Glutamatergic neuron (in vitro differentiated cells): ENCODE measurements at regions not wholly inside any gene's neighbourhood (a gene's known extent, or its start where the extent isn't known, plus 50 kb on each side); places are given as distances from the start of the nearest gene placed in this dataset.
"Not testable (repeated sequence)": the region's sequence is repeated elsewhere in the genome, so short reads cannot be mapped to it uniquely, and the experiment has no call there.

Source experiments
- DNase-seq: peaks from one replicate; pipeline ENCODE4 v3.0.0; 2022
- H3K27ac Mint-ChIP-seq: one replicate; pipeline ENCODE4 v1.8.0; 2020; ENCODE audit warnings: mild to moderate bottlenecking, mixed read lengths, inconsistent platforms; ENCODE audit not compliant: unreplicated experiment
- H3K27me3 Mint-ChIP-seq: one replicate; pipeline ENCODE4 v1.8.0; 2020; ENCODE audit warnings: mild to moderate bottlenecking, moderate library complexity, mixed read lengths, inconsistent platforms; ENCODE audit not compliant: unreplicated experiment
- H3K36me3 Mint-ChIP-seq: one replicate; pipeline ENCODE4 v1.8.0; 2020; ENCODE audit warnings: mild to moderate bottlenecking, mixed read lengths, inconsistent platforms; ENCODE audit not compliant: unreplicated experiment
- H3K4me1 Mint-ChIP-seq: one replicate; pipeline ENCODE4 v1.8.0; 2020; ENCODE audit warnings: mild to moderate bottlenecking, low read depth, mixed read lengths, inconsistent platforms; ENCODE audit not compliant: unreplicated experiment
- H3K4me3 Mint-ChIP-seq: one replicate; pipeline ENCODE4 v1.8.0; 2020; ENCODE audit warnings: mild to moderate bottlenecking, mixed read lengths, inconsistent platforms; ENCODE audit not compliant: unreplicated experiment
- H3K9me3 Mint-ChIP-seq: one replicate; pipeline ENCODE4 v1.8.0; 2020; ENCODE audit warnings: mild to moderate bottlenecking, moderate library complexity, mixed read lengths, inconsistent platforms; ENCODE audit not compliant: unreplicated experiment
- TF ChIP-seq, protein P1 (sequence below): fragments of 200-600 bp; sonication (generic); IDR thresholded peaks from one replicate; pipeline ENCODE4 v1.5.0; 2021; ENCODE audit not compliant: partially characterized antibody, unreplicated experiment

DNA sequence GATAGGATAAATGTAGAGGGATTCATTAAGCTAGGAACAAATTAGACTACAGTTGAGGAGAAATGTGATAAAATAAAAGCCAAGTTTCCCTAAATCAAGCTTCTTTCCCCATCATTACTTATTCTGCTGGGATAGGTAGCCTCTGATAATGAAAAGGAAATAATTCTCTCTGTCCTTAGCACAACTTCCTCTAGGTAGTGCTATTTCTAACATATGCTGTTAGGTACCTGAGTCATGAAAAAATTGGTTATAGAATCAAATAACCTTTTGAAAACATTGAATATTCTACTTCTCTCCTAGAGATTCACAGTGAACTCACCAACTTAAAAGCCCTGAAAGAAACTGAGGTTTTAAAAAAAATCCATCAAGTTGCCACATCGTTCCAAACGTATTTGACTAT, 1793.1 kb downstream of the EFNA5 start:
- Mint-ChIP-seq H3K27ac (no peak overlapping the region), H3K4me3 (no peak overlapping the region), H3K4me1 (peaks cover 2% of the 10 kb centered on the region), H3K36me3 (no peaks in the 10 kb centered on the region), H3K27me3 (no peaks in the 10 kb centered on the region), H3K9me3 (peaks cover 2% of the 10 kb centered on the region)
- TF ChIP-seq, protein P1, sequence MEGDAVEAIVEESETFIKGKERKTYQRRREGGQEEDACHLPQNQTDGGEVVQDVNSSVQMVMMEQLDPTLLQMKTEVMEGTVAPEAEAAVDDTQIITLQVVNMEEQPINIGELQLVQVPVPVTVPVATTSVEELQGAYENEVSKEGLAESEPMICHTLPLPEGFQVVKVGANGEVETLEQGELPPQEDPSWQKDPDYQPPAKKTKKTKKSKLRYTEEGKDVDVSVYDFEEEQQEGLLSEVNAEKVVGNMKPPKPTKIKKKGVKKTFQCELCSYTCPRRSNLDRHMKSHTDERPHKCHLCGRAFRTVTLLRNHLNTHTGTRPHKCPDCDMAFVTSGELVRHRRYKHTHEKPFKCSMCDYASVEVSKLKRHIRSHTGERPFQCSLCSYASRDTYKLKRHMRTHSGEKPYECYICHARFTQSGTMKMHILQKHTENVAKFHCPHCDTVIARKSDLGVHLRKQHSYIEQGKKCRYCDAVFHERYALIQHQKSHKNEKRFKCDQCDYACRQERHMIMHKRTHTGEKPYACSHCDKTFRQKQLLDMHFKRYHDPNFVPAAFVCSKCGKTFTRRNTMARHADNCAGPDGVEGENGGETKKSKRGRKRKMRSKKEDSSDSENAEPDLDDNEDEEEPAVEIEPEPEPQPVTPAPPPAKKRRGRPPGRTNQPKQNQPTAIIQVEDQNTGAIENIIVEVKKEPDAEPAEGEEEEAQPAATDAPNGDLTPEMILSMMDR, result no peak
- DNase-seq, result no peak

- Mint-ChIP-seq H3K4me1 (peaks cover 2% of the 10 kb centered on the region), H3K27ac (no peak overlapping the region), H3K36me3 (no peaks in the 10 kb centered on the region), H3K4me3 (no peak overlapping the region), H3K27me3 (no peaks in the 10 kb centered on the region), H3K9me3 (peaks cover 2% of the 10 kb centered on the region)
- TF ChIP-seq, protein P1, result no peak
- DNase-seq, result no peak
Observed at GRCh38 chr5:105874316-105874715, 1796.4 kb downstream of the EFNA5 start.

DNA sequence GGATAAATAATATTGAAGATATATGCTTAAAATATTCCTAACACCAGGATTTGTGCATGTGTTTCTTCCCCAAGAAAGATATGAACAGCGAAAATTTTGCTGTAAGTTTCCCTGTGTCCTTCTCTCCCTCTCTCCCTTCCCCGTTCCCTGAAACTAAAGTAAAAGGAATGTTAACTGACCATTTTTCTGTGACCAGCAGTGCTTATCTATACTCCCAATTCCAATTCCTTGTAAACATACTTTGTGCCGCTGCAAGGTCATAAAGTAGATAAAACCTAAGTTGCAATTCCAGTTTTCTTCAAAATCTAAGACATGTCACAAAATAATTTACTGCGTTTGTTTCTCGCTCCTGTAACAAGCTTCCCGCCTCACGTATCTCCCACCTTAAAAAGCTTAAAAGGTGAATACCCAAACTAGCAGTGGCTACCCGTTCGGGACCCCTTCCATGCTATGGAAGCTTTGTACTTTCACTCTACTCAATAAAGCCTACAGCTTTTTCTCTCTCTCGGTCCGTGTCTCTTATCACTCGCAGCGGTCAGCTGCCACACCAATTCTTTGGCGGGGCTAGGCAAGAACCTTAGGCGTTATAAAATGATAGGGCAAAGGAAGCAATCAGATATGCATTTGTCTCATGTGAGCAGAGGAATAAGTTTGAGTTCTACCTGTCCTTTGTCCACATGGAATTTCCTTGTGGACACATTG, 1798.0 kb downstream of the EFNA5 start:
- H3K27ac Mint-ChIP-seq, result no peak overlapping the region
- no peaks in the 10 kb centered on the region for H3K36me3 Mint-ChIP-seq
- H3K4me3 Mint-ChIP-seq, result no peak overlapping the region
- H3K4me1 Mint-ChIP-seq, result no peaks in the 10 kb centered on the region
- DNase-seq, result no peak
- TF ChIP-seq, protein P1, result no peak
- H3K27me3 Mint-ChIP-seq, result no peaks in the 10 kb centered on the region
- peaks cover 2% of the 10 kb centered on the region for H3K9me3 Mint-ChIP-seq

DNA sequence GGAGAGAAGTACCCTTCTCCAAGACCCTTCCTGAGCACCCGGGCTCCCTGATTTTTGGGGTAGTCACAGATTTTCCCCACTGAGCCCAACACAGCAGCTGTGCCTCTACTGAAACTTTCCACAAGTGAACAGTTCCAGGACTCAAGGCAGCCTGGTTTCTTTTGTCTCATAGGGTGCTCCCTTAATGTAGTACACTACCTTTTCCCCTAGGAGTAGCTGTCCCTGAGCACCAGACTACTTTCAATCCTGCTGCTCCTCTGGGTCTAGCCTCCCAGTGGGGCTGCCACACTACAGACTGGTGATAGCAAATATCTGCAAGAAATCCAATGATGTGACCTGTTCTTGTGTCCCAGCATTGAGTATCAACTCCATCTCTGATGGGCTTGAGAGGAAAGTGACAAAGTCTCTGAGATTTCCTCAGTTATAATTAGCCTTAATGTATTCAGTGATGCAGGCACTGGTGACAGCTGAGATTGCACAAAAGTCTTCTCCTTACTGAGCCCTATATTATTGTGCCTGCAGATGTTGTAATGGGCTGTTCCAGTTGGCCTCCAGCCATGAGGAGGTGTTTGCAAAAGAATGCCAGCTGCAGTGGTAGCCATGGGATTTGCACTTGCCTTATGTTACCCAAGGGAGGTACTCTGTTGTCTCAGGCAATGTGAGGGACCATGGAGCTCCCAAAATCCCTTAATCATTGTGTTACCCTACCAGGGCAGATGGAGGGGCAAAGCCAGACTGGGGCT, 1802.5 kb downstream of the EFNA5 start:
- H3K27me3 Mint-ChIP-seq, result no peaks in the 10 kb centered on the region
- no peak overlapping the region for H3K27ac Mint-ChIP-seq
- H3K36me3 Mint-ChIP-seq, result peaks cover 5% of the 10 kb centered on the region
- TF ChIP-seq, protein P1, result no peak
- no peaks in the 10 kb centered on the region for H3K4me1 Mint-ChIP-seq
- H3K9me3 Mint-ChIP-seq, result peaks cover 1% of the 10 kb centered on the region
- H3K4me3 Mint-ChIP-seq, result no peak overlapping the region
- no peak for DNase-seq

- Mint-ChIP-seq H3K4me1 (no peaks in the 10 kb centered on the region), H3K9me3 (peaks cover 1% of the 10 kb centered on the region), H3K27ac (no peak overlapping the region), H3K36me3 (peaks cover 5% of the 10 kb centered on the region), H3K4me3 (no peak overlapping the region), H3K27me3 (no peaks in the 10 kb centered on the region)
- DNase-seq, result no peak
- TF ChIP-seq, protein P1, result no peak
Observed at GRCh38 chr5:105865834-105866233, 1804.9 kb downstream of the EFNA5 start.

- peak; percentile 27 for DNase-seq
- not testable (repeated sequence) for H3K36me3 Mint-ChIP-seq, H3K27ac Mint-ChIP-seq, H3K4me3 Mint-ChIP-seq, H3K4me1 Mint-ChIP-seq, H3K27me3 Mint-ChIP-seq, H3K9me3 Mint-ChIP-seq
Observed at GRCh38 chr5:105859350-105859749, 1811.4 kb downstream of the EFNA5 start.
